NOMO-1 (cell line): ENCODE measurements at regions not wholly inside any gene's neighbourhood (a gene's known extent, or its start where the extent isn't known, plus 50 kb on each side); places are given as distances from the start of the nearest gene placed in this dataset.

ENCODE experiments used
- DNase-seq, 2 experiments: peaks; one replicate each; lab custom pipeline; 2025; ENCODE audit not compliant: unreplicated experiment in 2 of 2; lab: John Stamatoyannopoulos, UW

- no peak for DNase-seq
These were observed 160.4 kb downstream of the GATB start for GRCh38 chr4:151600432-151600831.

GRCh38 chr4:151603377-151603776, 157.4 kb downstream of the GATB start:
- no peak for DNase-seq

- peak in 1 of 2 experiments; percentile 20 for DNase-seq
These were observed 156.6 kb downstream of the GATB start for GRCh38 chr4:151604238-151604637.

GRCh38 chr4:151605215-151605614, 155.6 kb downstream of the GATB start:
- no peak for DNase-seq

- DNase-seq: no peak
These were observed 154.7 kb downstream of the GATB start for GRCh38 chr4:151606061-151606460.

- no peak for DNase-seq
These were observed 150.6 kb downstream of the GATB start for GRCh38 chr4:151610229-151610628.

GRCh38 chr4:151611960-151612359, 148.8 kb downstream of the GATB start:
- DNase-seq: no peak

GRCh38 chr4:151613290-151613689, 147.5 kb downstream of the GATB start:
- no peak for DNase-seq

- no peak for DNase-seq
These were observed 146.2 kb downstream of the GATB start for GRCh38 chr4:151614561-151614960.

- DNase-seq: no peak
These were observed 141.9 kb downstream of the GATB start for GRCh38 chr4:151618858-151619257.

GRCh38 chr4:151620066-151620465, 140.7 kb downstream of the GATB start:
- no peak for DNase-seq
